ENCODE measurements at regions not wholly inside any gene's neighbourhood (a gene's known extent, or its start where the extent isn't known, plus 50 kb on each side); places are given as distances from the start of the nearest gene placed in this dataset.

DNA sequence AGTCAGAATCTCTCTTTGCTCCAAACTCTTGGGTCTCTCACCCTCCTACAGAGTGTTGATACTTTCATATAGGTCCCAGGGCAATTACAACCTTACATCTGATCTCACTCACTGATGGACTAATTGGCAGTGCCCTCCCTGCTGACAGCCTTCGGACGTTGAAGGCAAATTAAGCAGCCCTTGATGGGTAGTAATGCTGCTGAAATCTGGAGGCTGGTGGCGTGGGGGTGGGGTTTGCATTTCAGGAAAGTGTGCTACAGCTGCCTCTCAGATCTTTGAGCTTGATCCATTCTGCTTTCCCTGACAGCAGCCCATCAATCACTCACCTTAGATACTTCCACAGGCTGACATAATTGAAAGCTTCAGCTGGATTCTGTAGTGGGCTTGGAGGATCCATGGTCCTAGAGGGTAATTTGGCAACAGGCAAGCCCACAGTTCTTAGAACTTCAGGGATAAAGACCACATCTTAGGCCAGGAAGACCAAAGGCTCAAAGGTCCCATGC is 349.1 kb upstream of the PODXL start:
- no peak for FAIRE-seq
- DNase-seq (ENCODE audit: insufficient read length, low spot score), result no peak
- TF ChIP-seq, protein P1, sequence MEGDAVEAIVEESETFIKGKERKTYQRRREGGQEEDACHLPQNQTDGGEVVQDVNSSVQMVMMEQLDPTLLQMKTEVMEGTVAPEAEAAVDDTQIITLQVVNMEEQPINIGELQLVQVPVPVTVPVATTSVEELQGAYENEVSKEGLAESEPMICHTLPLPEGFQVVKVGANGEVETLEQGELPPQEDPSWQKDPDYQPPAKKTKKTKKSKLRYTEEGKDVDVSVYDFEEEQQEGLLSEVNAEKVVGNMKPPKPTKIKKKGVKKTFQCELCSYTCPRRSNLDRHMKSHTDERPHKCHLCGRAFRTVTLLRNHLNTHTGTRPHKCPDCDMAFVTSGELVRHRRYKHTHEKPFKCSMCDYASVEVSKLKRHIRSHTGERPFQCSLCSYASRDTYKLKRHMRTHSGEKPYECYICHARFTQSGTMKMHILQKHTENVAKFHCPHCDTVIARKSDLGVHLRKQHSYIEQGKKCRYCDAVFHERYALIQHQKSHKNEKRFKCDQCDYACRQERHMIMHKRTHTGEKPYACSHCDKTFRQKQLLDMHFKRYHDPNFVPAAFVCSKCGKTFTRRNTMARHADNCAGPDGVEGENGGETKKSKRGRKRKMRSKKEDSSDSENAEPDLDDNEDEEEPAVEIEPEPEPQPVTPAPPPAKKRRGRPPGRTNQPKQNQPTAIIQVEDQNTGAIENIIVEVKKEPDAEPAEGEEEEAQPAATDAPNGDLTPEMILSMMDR (IDR thresholded peaks at IDR 0.05; ENCODE audit: insufficient read depth, missing control alignments), result no peak

DNA sequence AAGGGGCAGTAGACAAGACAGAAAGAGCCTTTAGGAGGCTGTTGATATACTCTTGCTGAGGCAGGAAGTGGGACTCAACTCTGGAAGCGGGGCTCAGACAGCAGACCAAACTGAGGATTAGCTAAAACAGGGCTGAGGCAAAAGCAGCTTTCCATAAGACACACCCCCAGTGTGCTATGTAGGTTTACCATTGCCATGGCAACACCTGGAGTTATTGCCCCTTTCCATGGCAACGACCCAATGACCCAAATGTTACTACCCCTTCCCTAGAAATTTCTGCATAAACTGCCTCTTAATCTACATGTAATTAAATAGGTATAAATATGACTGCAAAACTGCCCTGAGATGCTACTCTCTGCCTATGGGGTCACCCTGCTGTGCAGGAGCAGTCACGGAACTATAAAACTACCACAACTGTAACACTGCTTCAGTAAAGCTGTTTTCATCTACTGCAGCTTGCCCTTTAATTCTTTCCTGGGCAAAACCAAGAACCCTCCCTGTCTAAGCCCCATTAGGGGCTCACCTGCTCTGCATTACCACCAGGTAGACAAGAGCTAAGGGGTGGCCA is 348.4 kb upstream of the PODXL start:
- TF ChIP-seq, protein P1 (IDR thresholded peaks at IDR 0.05; ENCODE audit: insufficient read depth, missing control alignments), result no peak
- DNase-seq (ENCODE audit: insufficient read length, low spot score), result no peak

DNA sequence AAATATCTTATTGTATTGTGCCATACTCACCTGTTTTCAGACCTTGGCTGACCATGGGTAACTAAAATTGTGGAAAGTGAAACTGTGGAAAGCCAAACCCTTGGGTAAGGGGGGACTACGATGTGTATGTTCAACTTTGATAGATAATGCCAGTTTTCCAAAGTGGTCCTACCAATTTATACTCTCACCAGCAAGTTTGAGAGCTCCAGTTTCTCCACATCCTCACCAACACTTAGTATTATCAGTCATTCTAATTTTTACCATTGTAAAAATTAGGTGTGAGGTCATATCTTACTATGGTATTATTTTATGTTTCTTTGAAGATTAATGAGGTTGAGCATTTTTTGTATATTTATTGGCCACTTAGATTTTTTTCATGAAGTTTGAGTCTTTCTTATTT is 346.9 kb upstream of the PODXL start:
- TF ChIP-seq, protein P1 (IDR thresholded peaks at IDR 0.05; ENCODE audit: insufficient read depth, missing control alignments), result no peak
- DNase-seq (ENCODE audit: insufficient read length, low spot score), result no peak
- no peak for FAIRE-seq

More for the DNA sequence above, 348.4 kb upstream of the PODXL start:
- no peak for FAIRE-seq

DNA sequence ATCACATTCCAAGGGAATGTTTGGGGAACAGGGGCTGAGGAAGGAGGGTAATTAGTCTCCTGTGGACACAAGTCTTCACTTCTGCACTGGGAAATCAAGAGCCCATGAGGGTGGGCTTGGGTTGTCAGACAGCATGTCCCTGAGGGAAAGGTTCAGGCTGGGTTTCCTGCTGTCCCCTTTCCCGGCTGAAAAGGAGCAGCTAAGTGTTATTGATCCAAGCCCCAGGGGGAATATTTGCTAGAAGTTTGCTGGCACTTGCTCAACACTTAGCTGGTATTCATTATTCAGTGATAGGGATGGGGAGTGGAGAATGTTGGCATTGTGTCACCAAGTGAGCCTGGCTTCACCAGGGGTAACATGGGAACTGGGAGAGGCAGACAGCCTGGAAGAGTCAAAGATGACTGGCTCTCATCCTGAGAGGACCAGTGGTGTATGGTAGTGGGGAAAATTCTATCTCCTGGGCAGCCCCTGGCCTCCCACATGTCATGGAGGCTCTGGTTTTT is 344.4 kb upstream of the PODXL start:
- no peak for DNase-seq (ENCODE audit: insufficient read length, low spot score)
- TF ChIP-seq, protein P1 (IDR thresholded peaks at IDR 0.05; ENCODE audit: insufficient read depth, missing control alignments), result no peak
- FAIRE-seq, result no peak

DNA sequence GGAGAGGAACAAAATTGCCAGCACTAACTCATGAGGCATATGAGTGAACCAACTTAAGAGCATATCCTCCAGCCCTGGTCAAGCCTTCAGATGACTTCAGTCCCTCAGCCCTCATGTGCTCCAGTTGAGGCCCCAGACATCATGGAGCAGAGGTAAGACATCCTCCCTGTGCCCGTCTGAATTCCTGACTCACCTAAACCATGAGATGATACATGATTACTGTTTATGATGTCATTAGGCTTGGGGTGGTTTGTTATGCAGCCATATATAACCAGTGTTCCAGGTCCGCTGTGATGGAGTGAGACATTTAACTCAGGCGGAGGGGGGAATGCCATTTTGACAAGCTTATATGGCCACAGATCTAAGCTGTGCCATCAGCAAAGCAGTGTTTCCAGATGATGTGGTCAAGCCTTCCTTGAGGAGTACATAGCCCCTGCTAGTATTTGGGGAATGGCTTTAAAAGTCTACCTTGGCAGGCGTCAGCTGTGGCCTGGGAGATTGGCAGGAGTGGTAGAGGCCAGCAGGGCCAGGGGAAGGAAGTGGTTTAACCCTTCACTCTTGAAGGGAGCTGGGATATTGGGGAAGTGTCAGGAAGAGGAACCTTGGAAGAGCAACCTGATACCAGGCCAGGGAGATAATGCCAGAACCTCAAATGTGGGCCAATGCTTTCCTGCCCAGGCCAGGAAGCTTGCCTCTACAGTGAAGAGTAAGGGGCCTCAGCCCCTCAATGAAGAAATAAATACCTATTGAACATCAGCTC is 343.0 kb upstream of the PODXL start:
- TF ChIP-seq, protein P1 (IDR thresholded peaks at IDR 0.05; ENCODE audit: insufficient read depth, missing control alignments), result no peak
- DNase-seq (ENCODE audit: insufficient read length, low spot score) (no peak), FAIRE-seq (no peak)

DNA sequence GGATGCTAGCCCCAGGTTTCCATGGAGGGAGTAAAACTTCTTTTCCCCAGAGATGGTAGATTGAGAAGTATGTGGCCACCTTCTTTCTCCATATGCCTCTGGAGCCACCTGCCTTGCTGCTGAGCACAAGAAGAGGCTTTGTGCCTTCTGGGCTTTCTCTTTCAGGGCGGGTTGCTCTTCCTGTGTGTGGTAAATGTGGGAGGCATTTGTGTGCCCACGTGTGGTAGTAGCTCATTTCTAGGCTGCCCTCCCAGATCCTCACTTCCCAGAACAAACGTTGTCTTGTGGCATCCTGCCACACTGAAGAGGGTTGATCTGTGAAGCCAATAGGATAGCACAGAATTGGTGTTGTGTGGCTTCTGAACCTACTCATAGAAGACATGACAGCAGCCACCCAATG is 342.0 kb upstream of the PODXL start:
- DNase-seq (ENCODE audit: insufficient read length, low spot score), result no peak

More for the DNA sequence above, 342.0 kb upstream of the PODXL start:
- no peak for FAIRE-seq
- TF ChIP-seq, protein P1 (IDR thresholded peaks at IDR 0.05; ENCODE audit: insufficient read depth, missing control alignments), result no peak
